HCT116 (cell line): ENCODE measurements at regions not wholly inside any gene's neighbourhood (a gene's known extent, or its start where the extent isn't known, plus 50 kb on each side); places are given as distances from the start of the nearest gene placed in this dataset.

Experiments used
- ATAC-seq: fragments of 200-7000 bp; cut with Tn5 transposase; 2 replicates; pipeline ENCODE4 v1.9.1; 2020; ENCODE audit warnings: mild to moderate bottlenecking, moderate library complexity
- BruUV-seq: library from RNA; stranded (reverse); fragments of 400-500 nt; replicated peaks from 2 replicates; lab custom pipeline; 2021; lab: Mats Ljungman, UMichigan
- CTCF ChIA-PET: fragments of 300-600 bp; sonication (Branson Sonifier 250); formaldehyde crosslinking; loops from one replicate; lab custom pipeline; 2021; ENCODE audit warnings: antibody characterized with exemption; lab: Charles Lee
- POLR2A ChIA-PET: fragments of 300-600, 350-600 bp; sonication (Branson Sonifier 250); formaldehyde crosslinking; loops from one replicate; lab custom pipeline; 2021; ENCODE audit warnings: antibody characterized with exemption; lab: Charles Lee
- RAD21 ChIA-PET, 2 experiments: fragments of 300-600 bp; sonication (Branson Sonifier 250); formaldehyde crosslinking; loops; one replicate each; lab custom pipeline; 2023; ENCODE audit warnings: low total read pairs in 2 of 2; ENCODE audit not compliant: uncharacterized antibody in 2 of 2, unreplicated experiment in 2 of 2, low non-redundant PET in 1 of 2; lab: Charles Lee
- DNase-seq: peaks from one replicate; pipeline ENCODE4 v3.0.0-alpha.2; 2010; ENCODE audit warnings: low read depth, low spot score
- H2AFZ ChIP-seq: fragments of 200-600 bp; shearing (Covaris generic), sonication (generic); 2 replicates; pipeline ENCODE4 v1.6.1; 2017; ENCODE audit warnings: low read depth, mixed run types, mixed read lengths, antibody characterized with exemption, low read length; ENCODE audit not compliant: poor library complexity, severe bottlenecking
- H3K27ac ChIP-seq: 2 replicates; pipeline ENCODE4 v1.5.1; 2012; ENCODE audit warnings: low read depth, low read length
- H3K27me3 ChIP-seq: fragments of 200-600 bp; sonication (generic); 2 replicates; pipeline ENCODE4 v1.6.1; 2016; ENCODE audit warnings: mixed run types, low read length, mixed read lengths; ENCODE audit not compliant: insufficient read depth
- H3K36me3 ChIP-seq, 2 experiments: fragments of 200-500 bp in 1 of 2; fragments of 200-600 bp in 1 of 2; sonication (Bioruptor generic) in 1 of 2; sonication (generic) in 1 of 2; 2 replicates each; pipeline versions ENCODE4 v1.5.1 to v1.6.1; 2014 to 2016; ENCODE audit warnings: low read length in 2 of 2, inconsistent platforms in 1 of 2, mixed read lengths in 1 of 2, mixed run types in 1 of 2; ENCODE audit not compliant: insufficient read depth in 2 of 2, control insufficient read depth in 1 of 2
- H3K4me1 ChIP-seq, 2 experiments: fragments of 200-600 bp in 1 of 2; sonication (generic) in 1 of 2; 2 replicates each; pipeline versions ENCODE4 v1.5.1 to v1.6.1; 2012 to 2017; ENCODE audit warnings: low read length in 2 of 2, inconsistent platforms in 1 of 2, mild to moderate bottlenecking in 1 of 2, mixed read lengths in 1 of 2, mixed run types in 1 of 2, moderate library complexity in 1 of 2; ENCODE audit not compliant: insufficient read depth in 2 of 2, control insufficient read depth in 1 of 2
- H3K4me2 ChIP-seq: fragments of 200-600 bp; sonication (generic); 2 replicates; pipeline ENCODE4 v1.6.1; 2017; ENCODE audit warnings: mixed run types, low read length, mixed read lengths
- H3K4me3 ChIP-seq, 2 experiments: fragments of 200-600 bp in 1 of 2; sonication (generic) in 1 of 2; replicated peaks in 1 of 2; 2 replicates each; pipeline ENCODE4 v1.5.1; 2011 to 2016; ENCODE audit warnings: low read length in 2 of 2, control low read depth in 1 of 2, low read depth in 1 of 2, mild to moderate bottlenecking in 1 of 2, mixed read lengths in 1 of 2, mixed run types in 1 of 2
- H3K79me2 ChIP-seq: fragments of 200-600 bp; sonication (generic); 2 replicates; pipeline ENCODE4 v1.6.1; 2017; ENCODE audit warnings: mild to moderate bottlenecking, mixed run types, low read length, moderate library complexity, mixed read lengths; ENCODE audit not compliant: insufficient read depth
- H3K9ac ChIP-seq: fragments of 200-600 bp; sonication (generic); 2 replicates; pipeline ENCODE4 v1.6.1; 2016; ENCODE audit warnings: low read length, mixed read lengths
- H3K9me2 ChIP-seq: fragments of 200-600 bp; sonication (generic), shearing (Covaris generic); 2 replicates; pipeline ENCODE4 v1.6.1; 2017; ENCODE audit warnings: mixed run types, mild to moderate bottlenecking, moderate library complexity; ENCODE audit not compliant: insufficient read depth
- H3K9me3 ChIP-seq, 2 experiments: fragments of 200-500 bp in 1 of 2; fragments of 200-600 bp in 1 of 2; sonication (Bioruptor generic) in 1 of 2; sonication (generic) in 1 of 2; 2 replicates each; pipeline ENCODE4 v1.6.1; 2014 to 2017; ENCODE audit warnings: low read length in 2 of 2, mixed read lengths in 2 of 2, inconsistent platforms in 1 of 2, low read depth in 1 of 2, mild to moderate bottlenecking in 1 of 2, mixed run types in 1 of 2, moderate library complexity in 1 of 2; ENCODE audit not compliant: control insufficient read depth in 1 of 2, insufficient read depth in 1 of 2
- H4K20me1 ChIP-seq: fragments of 200-600 bp; sonication (generic), shearing (Covaris generic); 2 replicates; pipeline ENCODE4 v1.6.1; 2017; ENCODE audit warnings: mixed run types, mild to moderate bottlenecking, moderate library complexity; ENCODE audit not compliant: insufficient read depth
- CTCF ChIP-seq, 3 experiments: fragments of 200-600 bp in 1 of 3; sonication (generic) in 1 of 3; IDR thresholded peaks in 2 of 3; conservative IDR thresholded peaks in 1 of 3; 2 replicates each; pipeline ENCODE4 v1.5.1; 2012 to 2017; ENCODE audit warnings: low read depth in 2 of 3, low read length in 2 of 3, antibody characterized with exemption in 1 of 3, borderline replicate concordance in 1 of 3, control low read depth in 1 of 3, mild to moderate bottlenecking in 1 of 3, mixed read lengths in 1 of 3, mixed run types in 1 of 3, moderate library complexity in 1 of 3; ENCODE audit not compliant: insufficient read depth in 1 of 3
- ELF1 ChIP-seq: IDR thresholded peaks from 2 replicates; pipeline ENCODE4 v1.6.1; 2012; ENCODE audit warnings: low read depth, borderline replicate concordance
- JUND ChIP-seq: IDR thresholded peaks from 2 replicates; pipeline ENCODE4 v1.6.1; 2012
- POLR2AphosphoS5 ChIP-seq: IDR thresholded peaks from 2 replicates; pipeline ENCODE4 v1.6.1; 2011; ENCODE audit warnings: mild to moderate bottlenecking, low read depth, low read length, moderate library complexity
- RAD21 ChIP-seq: IDR thresholded peaks from 2 replicates; pipeline ENCODE4 v1.6.1; 2012; ENCODE audit warnings: low read depth, mild to moderate bottlenecking
- SIN3A ChIP-seq: IDR thresholded peaks from 2 replicates; pipeline ENCODE4 v1.6.1; 2012; ENCODE audit warnings: low read depth
- SP1 ChIP-seq: IDR thresholded peaks from 2 replicates; pipeline ENCODE4 v1.6.1; 2012; ENCODE audit warnings: low read depth
- SRF ChIP-seq: IDR thresholded peaks from 2 replicates; pipeline ENCODE4 v1.6.1; 2012; ENCODE audit warnings: low read depth
- YY1 ChIP-seq: IDR thresholded peaks from 2 replicates; pipeline ENCODE4 v1.6.1; 2011; ENCODE audit warnings: low read length, low read depth, moderate library complexity, mild to moderate bottlenecking; ENCODE audit not compliant: insufficient replicate concordance; ENCODE audit errors: extremely low read depth
- ZFX ChIP-seq: fragments of 450-650 bp; IDR thresholded peaks from 2 replicates; pipeline ENCODE4 v1.6.1; 2017
- intact Hi-C: fragments of 100-400 bp; cut with micrococcal nuclease; formaldehyde crosslinking; loops from 2 replicates; pipeline ENCODE4 v1.10.0; 2022

- Histone ChIP-seq H3K4me3 (no peak overlapping the region), H4K20me1 (no peaks in the 10 kb centered on the region), H3K9me2 (no peaks in the 10 kb centered on the region), H3K9ac (no peak overlapping the region), H3K36me3 (no peaks in the 10 kb centered on the region), H2AFZ (no peak overlapping the region), H3K27me3 (peaks cover 54% of the 10 kb centered on the region), H3K4me1 (no peaks in the 10 kb centered on the region), H3K9me3 (no peaks in the 10 kb centered on the region), H3K27ac (no peak overlapping the region), H3K79me2 (no peaks in the 10 kb centered on the region), H3K4me2 (no peak overlapping the region)
- POLR2A ChIA-PET: no interaction called here
- no peak for ATAC-seq
- DNase-seq: no peak
- RAD21 ChIA-PET: no interaction called here
- intact Hi-C loops: no loop called here
- CTCF ChIA-PET: no interaction called here
- no peak for TF ChIP-seq YY1
- no peak for TF ChIP-seq SIN3A
- TF ChIP-seq SRF: no peak
- TF ChIP-seq ZFX: no peak
- no peak for TF ChIP-seq JUND
- TF ChIP-seq POLR2AphosphoS5: no peak
- no TSS peak for BruUV-seq
These were observed 323.2 kb downstream of the LRFN2 start for GRCh38 chr6:40263970-40264369.

- Histone ChIP-seq H3K9ac (no peak overlapping the region), H3K4me1 (no peaks in the 10 kb centered on the region), H3K79me2 (no peaks in the 10 kb centered on the region), H3K27me3 (peaks cover 51% of the 10 kb centered on the region), H3K4me2 (no peak overlapping the region), H3K27ac (no peak overlapping the region), H3K9me2 (no peaks in the 10 kb centered on the region), H3K36me3 (no peaks in the 10 kb centered on the region), H4K20me1 (no peaks in the 10 kb centered on the region), H3K9me3 (no peaks in the 10 kb centered on the region), H3K4me3 (no peak overlapping the region), H2AFZ (no peak overlapping the region)
- RAD21 ChIA-PET: no interaction called here
- CTCF ChIA-PET: no interaction called here
- intact Hi-C loops: no loop called here
- DNase-seq: no peak
- POLR2A ChIA-PET: no interaction called here
- BruUV-seq: no TSS peak
- ATAC-seq: no peak
- TF ChIP-seq ELF1 (no peak), ZFX (no peak), CTCF (IDR thresholded peaks at IDR 0.05 in 2 of 3, conservative IDR thresholded peaks at IDR 0.05 in 1 of 3; ENCODE audit: borderline replicate concordance in 1 of 3, insufficient read depth in 1 of 3, low read depth in 2 of 3, low read length in 2 of 3) (no peak), RAD21 (no peak), SP1 (no peak)
These were observed 324.8 kb downstream of the LRFN2 start for GRCh38 chr6:40262363-40262762.
